ENCODE measurements at regions not wholly inside any gene's neighbourhood (a gene's known extent, or its start where the extent isn't known, plus 50 kb on each side); places are given as distances from the start of the nearest gene placed in this dataset.
A peak's percentile ranks its signal among the peaks of the same experiment; 100 is the strongest.

DNA sequence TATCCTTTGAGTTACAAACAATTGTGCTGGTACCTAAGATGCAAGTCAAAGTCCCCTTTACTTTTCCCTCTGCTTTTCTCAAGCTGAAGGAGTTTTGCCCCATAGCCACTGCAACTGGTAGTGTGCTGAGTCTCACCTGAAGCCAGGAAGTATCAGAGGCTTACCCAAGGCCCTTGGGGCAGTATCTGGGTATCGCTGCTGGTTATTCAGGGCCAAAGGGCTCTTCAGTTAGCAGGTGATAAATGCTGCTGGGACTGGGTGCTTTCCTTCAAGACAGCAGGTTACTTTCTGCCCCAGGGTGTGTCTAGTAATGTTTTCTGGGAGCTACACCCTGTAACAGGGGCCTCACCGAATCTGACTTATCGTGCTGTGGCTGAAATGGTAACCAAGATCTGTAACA is 90.4 kb upstream of the SLC6A14 start:
- intact Hi-C loops (cut with DNase I; ENCODE audit: low total_unique reads) = no loop called here
- Histone ChIP-seq H3K27me3 (no peaks in the 10 kb centered on the region), H3K36me3 (no peaks in the 10 kb centered on the region), H3K9me3 (no peaks in the 10 kb centered on the region), H3K4me3 (no peak overlapping the region), H3K27ac (no peak overlapping the region), H3K4me1 (no peaks in the 10 kb centered on the region)
- DNase-seq = no peak
- TF ChIP-seq POLR2A (IDR thresholded peaks at IDR 0.05) (no peak), EP300 (IDR thresholded peaks at IDR 0.05) (no peak), POLR2AphosphoS5 (IDR thresholded peaks at IDR 0.05) (no peak)
- TF ChIP-seq, protein P1, sequence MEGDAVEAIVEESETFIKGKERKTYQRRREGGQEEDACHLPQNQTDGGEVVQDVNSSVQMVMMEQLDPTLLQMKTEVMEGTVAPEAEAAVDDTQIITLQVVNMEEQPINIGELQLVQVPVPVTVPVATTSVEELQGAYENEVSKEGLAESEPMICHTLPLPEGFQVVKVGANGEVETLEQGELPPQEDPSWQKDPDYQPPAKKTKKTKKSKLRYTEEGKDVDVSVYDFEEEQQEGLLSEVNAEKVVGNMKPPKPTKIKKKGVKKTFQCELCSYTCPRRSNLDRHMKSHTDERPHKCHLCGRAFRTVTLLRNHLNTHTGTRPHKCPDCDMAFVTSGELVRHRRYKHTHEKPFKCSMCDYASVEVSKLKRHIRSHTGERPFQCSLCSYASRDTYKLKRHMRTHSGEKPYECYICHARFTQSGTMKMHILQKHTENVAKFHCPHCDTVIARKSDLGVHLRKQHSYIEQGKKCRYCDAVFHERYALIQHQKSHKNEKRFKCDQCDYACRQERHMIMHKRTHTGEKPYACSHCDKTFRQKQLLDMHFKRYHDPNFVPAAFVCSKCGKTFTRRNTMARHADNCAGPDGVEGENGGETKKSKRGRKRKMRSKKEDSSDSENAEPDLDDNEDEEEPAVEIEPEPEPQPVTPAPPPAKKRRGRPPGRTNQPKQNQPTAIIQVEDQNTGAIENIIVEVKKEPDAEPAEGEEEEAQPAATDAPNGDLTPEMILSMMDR (IDR thresholded peaks at IDR 0.05) = no peak
- WGBS, 5 donors = 64 to 85% (median 77%) methylated on average over 2 to 3 of the region's 3 CpGs

DNA sequence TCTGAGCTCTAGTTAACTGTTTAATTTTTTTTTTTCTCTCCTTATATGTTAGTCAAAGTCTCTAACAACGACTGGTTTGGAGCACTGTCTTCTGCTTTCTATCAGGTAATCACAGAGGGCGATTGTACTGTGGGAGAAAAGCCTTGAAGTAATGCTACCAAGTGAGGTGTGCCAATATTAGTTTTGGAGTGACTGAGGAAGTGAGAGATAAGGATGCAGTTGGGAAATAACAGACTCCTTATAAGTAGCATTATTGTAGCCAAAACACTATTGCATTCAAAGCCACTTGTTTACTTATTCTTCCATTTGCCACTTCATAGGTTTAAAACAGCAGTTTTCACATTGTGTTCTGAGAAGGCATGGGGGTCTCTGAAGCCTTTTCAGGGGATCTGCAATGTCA is 79.1 kb upstream of the SLC6A14 start:
- H3K27ac ChIP-seq = no peak overlapping the region
- no peaks in the 10 kb centered on the region for H3K36me3 ChIP-seq
- 12 to 23% (median 19%) methylated on average over 2 of the region's 2 CpGs for WGBS, 5 donors
- no peaks in the 10 kb centered on the region for H3K27me3 ChIP-seq
- no peaks in the 10 kb centered on the region for H3K4me1 ChIP-seq
- no peak overlapping the region for H3K4me3 ChIP-seq
- intact Hi-C loops (cut with DNase I; ENCODE audit: low total_unique reads) = no loop called here
- TF ChIP-seq, protein P1 (IDR thresholded peaks at IDR 0.05) = no peak
- TF ChIP-seq EP300 (IDR thresholded peaks at IDR 0.05) (no peak), POLR2A (IDR thresholded peaks at IDR 0.05) (no peak), POLR2AphosphoS5 (IDR thresholded peaks at IDR 0.05) (no peak)
- H3K9me3 ChIP-seq = no peaks in the 10 kb centered on the region
- DNase-seq = peak in 1 of 2 donors; percentile 9

DNA sequence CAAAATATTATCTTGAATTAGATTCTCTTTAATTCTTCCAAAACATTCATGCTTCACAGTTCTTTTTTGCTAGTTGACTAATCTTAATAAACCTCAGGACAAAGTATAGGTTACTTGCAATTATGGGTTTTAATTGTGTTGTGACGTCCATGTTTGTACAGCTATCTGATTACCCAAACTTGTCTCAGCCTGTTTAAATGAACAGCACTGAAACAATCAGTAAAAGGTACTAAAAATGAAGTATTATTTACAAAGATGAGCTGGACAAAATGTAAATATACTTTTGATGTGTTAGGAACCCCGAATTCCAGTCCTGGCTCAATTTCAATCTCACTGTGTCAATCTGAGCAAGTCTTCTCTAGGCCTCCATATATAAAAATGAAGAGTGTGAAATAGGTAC is 57.4 kb upstream of the SLC6A14 start:
- Histone ChIP-seq H3K27ac (no peak overlapping the region), H3K4me1 (no peaks in the 10 kb centered on the region), H3K27me3 (no peaks in the 10 kb centered on the region), H3K9me3 (no peaks in the 10 kb centered on the region), H3K4me3 (no peak overlapping the region), H3K36me3 (no peaks in the 10 kb centered on the region)
- 26 to 54% (median 52%) methylated on average over 2 of the region's 2 CpGs for WGBS, 5 donors
- intact Hi-C loops (cut with DNase I; ENCODE audit: low total_unique reads) = no loop called here
- TF ChIP-seq POLR2A (IDR thresholded peaks at IDR 0.05) (no peak), POLR2AphosphoS5 (IDR thresholded peaks at IDR 0.05) (no peak), EP300 (IDR thresholded peaks at IDR 0.05) (no peak)
- TF ChIP-seq, protein P1 (IDR thresholded peaks at IDR 0.05) = no peak
- no peak for DNase-seq

DNA sequence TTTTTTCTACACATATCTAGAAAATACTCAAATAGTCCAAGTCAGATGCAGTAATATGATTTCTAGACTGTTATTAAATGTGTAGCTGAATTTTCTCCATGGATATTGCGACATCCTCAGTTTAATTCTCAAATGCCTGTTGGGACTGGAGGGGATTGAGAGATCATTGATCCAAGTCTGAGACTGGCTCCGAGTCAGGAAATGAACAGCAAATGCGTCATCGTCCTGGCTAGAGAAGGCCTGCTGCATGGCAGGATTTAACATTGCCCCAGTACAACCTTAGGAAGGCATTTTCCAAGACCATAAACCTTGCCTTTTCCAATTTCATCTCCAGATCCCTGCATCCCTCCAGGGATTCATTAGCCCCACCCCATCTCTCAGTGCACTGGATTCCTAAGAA is 56.6 kb upstream of the SLC6A14 start:
- TF ChIP-seq, protein P1 (IDR thresholded peaks at IDR 0.05) = no peak
- TF ChIP-seq POLR2AphosphoS5 (IDR thresholded peaks at IDR 0.05) (no peak), POLR2A (IDR thresholded peaks at IDR 0.05) (no peak), EP300 (IDR thresholded peaks at IDR 0.05) (no peak)
- H3K27ac ChIP-seq = no peak overlapping the region
- intact Hi-C loops (cut with DNase I; ENCODE audit: low total_unique reads) = no loop called here
- no peaks in the 10 kb centered on the region for H3K4me1 ChIP-seq
- H3K9me3 ChIP-seq = no peaks in the 10 kb centered on the region
- H3K36me3 ChIP-seq = no peaks in the 10 kb centered on the region
- no peak overlapping the region for H3K4me3 ChIP-seq
- 63 to 91% (median 80%) methylated on average over 4 of the region's 4 CpGs for WGBS, 5 donors
- peak in 1 of 2 donors; percentile 14 for DNase-seq
- no peaks in the 10 kb centered on the region for H3K27me3 ChIP-seq
